ENCODE measurements at regions not wholly inside any gene's neighbourhood (a gene's known extent, or its start where the extent isn't known, plus 50 kb on each side); places are given as distances from the start of the nearest gene placed in this dataset.

DNA sequence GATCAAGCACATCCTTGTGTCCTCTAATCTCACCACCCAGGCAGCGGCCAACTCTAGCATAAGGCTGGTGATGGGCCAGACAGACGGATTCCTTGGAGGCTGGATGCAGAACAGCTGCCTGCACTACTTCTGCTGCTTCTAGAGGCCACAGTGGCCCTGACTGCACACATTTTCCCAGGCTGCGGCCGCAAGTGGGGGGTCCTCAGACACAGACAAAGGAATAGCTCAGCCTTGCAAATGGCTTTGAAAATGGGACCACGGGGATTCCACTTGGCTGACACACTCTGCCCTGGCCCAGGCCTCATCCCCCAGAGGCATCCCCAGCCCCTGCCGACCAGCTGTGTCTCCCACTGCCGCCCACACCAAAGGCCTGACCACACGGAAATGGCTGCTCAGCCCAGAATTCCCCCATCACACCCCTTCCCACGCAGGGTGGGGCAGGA lies 540.8 kb downstream of the BNC2 start:
- 43 to 47% methylated on average over 8 of the region's 9 CpGs for WGBS, 2 donors
- Histone ChIP-seq H3K4me3 (no peak overlapping the region), H3K4me1 (peaks cover 0 to 7% (median 0%) of the 10 kb centered on the region in 4 donors), H3K27ac (peak overlapping the region in 1 of 4 donors; percentile 28), H3K9me3 (peaks cover 0 to 3% (median 0%) of the 10 kb centered on the region in 4 donors), H3K27me3 (no peaks in the 10 kb centered on the region), H3K36me3 (no peaks in the 10 kb centered on the region)
- no peak for DNase-seq (ENCODE audit: low spot score in 2 of 2)
- TF ChIP-seq EP300 (IDR thresholded peaks at IDR 0.05) (no peak), POLR2A (IDR thresholded peaks at IDR 0.05) (no peak)
- TF ChIP-seq, protein P1, sequence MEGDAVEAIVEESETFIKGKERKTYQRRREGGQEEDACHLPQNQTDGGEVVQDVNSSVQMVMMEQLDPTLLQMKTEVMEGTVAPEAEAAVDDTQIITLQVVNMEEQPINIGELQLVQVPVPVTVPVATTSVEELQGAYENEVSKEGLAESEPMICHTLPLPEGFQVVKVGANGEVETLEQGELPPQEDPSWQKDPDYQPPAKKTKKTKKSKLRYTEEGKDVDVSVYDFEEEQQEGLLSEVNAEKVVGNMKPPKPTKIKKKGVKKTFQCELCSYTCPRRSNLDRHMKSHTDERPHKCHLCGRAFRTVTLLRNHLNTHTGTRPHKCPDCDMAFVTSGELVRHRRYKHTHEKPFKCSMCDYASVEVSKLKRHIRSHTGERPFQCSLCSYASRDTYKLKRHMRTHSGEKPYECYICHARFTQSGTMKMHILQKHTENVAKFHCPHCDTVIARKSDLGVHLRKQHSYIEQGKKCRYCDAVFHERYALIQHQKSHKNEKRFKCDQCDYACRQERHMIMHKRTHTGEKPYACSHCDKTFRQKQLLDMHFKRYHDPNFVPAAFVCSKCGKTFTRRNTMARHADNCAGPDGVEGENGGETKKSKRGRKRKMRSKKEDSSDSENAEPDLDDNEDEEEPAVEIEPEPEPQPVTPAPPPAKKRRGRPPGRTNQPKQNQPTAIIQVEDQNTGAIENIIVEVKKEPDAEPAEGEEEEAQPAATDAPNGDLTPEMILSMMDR (IDR thresholded peaks at IDR 0.05), result no peak

GRCh38 chr9:16331031-16331430 lies 539.4 kb downstream of the BNC2 start:
- no peak for TF ChIP-seq POLR2A (IDR thresholded peaks at IDR 0.05)
- TF ChIP-seq EP300 (IDR thresholded peaks at IDR 0.05), result no peak
- TF ChIP-seq, protein P1 (IDR thresholded peaks at IDR 0.05), result no peak
- H3K27me3 ChIP-seq, result no peaks in the 10 kb centered on the region
- DNase-seq (ENCODE audit: low spot score in 2 of 2), result no peak
- peaks cover 0 to 3% (median 0%) of the 10 kb centered on the region in 4 donors for H3K9me3 ChIP-seq
- H3K4me3 ChIP-seq, result no peak overlapping the region
- peaks cover 0 to 12% (median 0%) of the 10 kb centered on the region in 4 donors for H3K4me1 ChIP-seq
- H3K27ac ChIP-seq, result peak overlapping the region in 1 of 4 donors; percentile 13
- no peaks in the 10 kb centered on the region for H3K36me3 ChIP-seq
- WGBS, 2 donors, result 60 to 98% methylated on average over 2 of the region's 2 CpGs

DNA sequence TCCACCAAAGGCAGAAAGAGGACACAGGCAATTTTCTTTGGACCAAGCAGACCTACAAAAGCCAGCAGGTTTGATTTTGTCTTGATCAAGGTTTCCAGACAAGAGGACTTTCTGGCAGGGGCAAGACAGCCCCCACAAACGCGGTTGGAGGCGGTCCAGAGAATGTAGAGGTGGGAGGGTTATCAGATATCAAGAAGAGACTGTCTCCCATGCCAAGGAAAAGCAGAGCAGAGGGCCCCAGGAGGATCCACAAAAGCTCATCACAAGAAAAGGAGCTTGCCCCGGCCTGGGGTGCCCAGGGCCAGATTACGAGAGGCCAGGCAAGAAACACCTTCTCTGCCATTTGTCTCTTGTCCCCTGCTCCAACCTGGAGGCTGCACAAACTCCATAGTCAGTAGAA lies 538.9 kb downstream of the BNC2 start:
- 86 to 90% methylated on average over 5 of the region's 5 CpGs for WGBS, 2 donors
- no peaks in the 10 kb centered on the region for H3K36me3 ChIP-seq
- DNase-seq (ENCODE audit: low spot score in 2 of 2), result no peak
- TF ChIP-seq EP300 (IDR thresholded peaks at IDR 0.05), result no peak
- no peak for TF ChIP-seq POLR2A (IDR thresholded peaks at IDR 0.05)
- TF ChIP-seq, protein P1 (IDR thresholded peaks at IDR 0.05), result no peak
- H3K27me3 ChIP-seq, result no peaks in the 10 kb centered on the region
- peaks cover 0 to 16% (median 0%) of the 10 kb centered on the region in 4 donors for H3K4me1 ChIP-seq
- H3K4me3 ChIP-seq, result no peak overlapping the region
- H3K9me3 ChIP-seq, result peaks cover 0 to 3% (median 0%) of the 10 kb centered on the region in 4 donors
- peak overlapping the region in 2 of 4 donors; percentile 13 to 43 for H3K27ac ChIP-seq

DNA sequence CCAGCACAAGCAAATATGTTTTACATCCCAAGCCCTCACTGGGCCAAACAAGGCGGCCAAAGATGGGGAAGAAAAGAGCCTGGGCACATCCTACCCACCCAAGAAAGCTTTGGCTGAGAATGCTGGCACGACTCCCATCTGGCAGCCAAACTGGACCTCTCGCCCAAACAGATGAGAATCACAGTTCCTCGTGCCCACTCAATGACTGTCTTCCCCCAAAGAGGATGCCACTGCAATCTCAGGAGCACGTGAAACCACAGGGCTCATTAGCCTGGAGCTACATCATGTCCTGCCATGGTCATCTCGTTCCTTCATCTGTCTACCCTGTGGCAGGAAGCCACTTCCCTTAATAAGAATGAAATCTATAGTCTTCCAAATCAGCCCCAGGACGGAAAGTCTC lies 536.8 kb downstream of the BNC2 start:
- Histone ChIP-seq H3K36me3 (no peaks in the 10 kb centered on the region), H3K27me3 (no peaks in the 10 kb centered on the region), H3K4me3 (no peak overlapping the region), H3K27ac (no peak overlapping the region), H3K9me3 (peaks cover 0 to 3% (median 0%) of the 10 kb centered on the region in 4 donors), H3K4me1 (peaks cover 0 to 16% (median 0%) of the 10 kb centered on the region in 4 donors)
- no peak for TF ChIP-seq POLR2A (IDR thresholded peaks at IDR 0.05)
- DNase-seq (ENCODE audit: low spot score in 2 of 2), result no peak
- WGBS, 2 donors, result 86 to 88% methylated on average over 7 of the region's 7 CpGs

DNA sequence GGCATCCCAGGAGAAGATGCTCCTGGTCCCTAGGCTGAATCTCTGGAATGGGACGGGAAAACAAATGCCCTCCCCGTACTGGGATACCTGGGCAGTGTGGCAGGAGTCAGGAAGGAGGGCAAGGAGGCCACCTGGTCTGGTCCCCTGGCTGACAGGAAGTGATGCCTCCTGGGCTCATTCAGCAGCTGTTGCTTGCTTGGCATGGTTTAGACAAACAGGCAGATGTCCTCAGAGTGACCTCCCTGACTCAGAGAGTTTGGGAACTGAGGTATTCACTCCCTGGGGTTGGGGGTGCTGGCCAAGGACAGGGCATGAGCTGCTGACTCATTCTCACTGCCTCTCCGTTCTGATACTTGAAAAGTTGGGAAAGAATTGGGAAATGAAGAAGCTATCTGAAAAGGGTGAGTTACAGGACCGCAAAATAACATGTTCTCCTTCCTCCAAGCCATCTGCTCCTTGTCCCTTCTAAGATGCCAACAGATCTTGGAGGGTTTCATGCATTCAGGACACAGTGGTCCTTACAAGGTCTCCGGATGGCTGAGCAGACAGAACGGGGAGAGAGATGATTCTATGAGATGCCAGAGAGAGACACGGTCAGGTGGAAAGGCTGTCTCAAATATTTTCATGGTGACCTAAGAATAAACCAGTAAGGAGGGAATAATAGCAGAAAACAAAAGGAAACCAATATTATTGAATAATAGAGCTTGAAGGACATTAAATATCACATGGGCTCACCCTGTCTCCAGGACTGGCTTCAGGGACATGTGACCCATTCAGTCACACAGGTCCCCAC lies 534.5 kb downstream of the BNC2 start:
- peak overlapping the region in 3 of 4 donors; percentile 18 to 71 (median 40) for H3K27ac ChIP-seq
- peaks cover 0 to 3% (median 0%) of the 10 kb centered on the region in 4 donors for H3K9me3 ChIP-seq
- peak; percentile 62 to 81 for DNase-seq (ENCODE audit: low spot score in 2 of 2)
- no peaks in the 10 kb centered on the region for H3K27me3 ChIP-seq
- TF ChIP-seq EP300 (IDR thresholded peaks at IDR 0.05), result peak in 1 of 2 donors; percentile 92
- TF ChIP-seq, protein P1 (IDR thresholded peaks at IDR 0.05), result no peak
- H3K4me3 ChIP-seq, result no peak overlapping the region
- 68 to 70% methylated on average over 7 of the region's 7 CpGs for WGBS, 2 donors
- H3K4me1 ChIP-seq, result peaks cover 0 to 9% (median 0%) of the 10 kb centered on the region in 4 donors
- no peaks in the 10 kb centered on the region for H3K36me3 ChIP-seq

Measured in tibial nerve (tissue), 4 donors.